Calu3 (cell line): ENCODE measurements at regions not wholly inside any gene's neighbourhood (a gene's known extent, or its start where the extent isn't known, plus 50 kb on each side); places are given as distances from the start of the nearest gene placed in this dataset.

Source experiments
- BruUV-seq: library from RNA; stranded (reverse); fragments of 400-500 nt; replicated peaks from 2 replicates; lab custom pipeline; 2021; lab: Mats Ljungman, UMichigan
- CTCF ChIA-PET: fragments of 300-600 bp; sonication (Branson Sonifier 250); formaldehyde crosslinking; loops from one replicate; lab custom pipeline; 2022; ENCODE audit warnings: antibody characterized with exemption; lab: Charles Lee
- DNase-seq: peaks from one replicate; pipeline ENCODE4 v3.0.0; 2022
- H3K27ac Mint-ChIP-seq: one replicate; pipeline ENCODE4 v1.8.0; 2022; ENCODE audit warnings: mixed read lengths; ENCODE audit not compliant: unreplicated experiment
- H3K27me3 Mint-ChIP-seq: one replicate; pipeline ENCODE4 v1.8.0; 2022; ENCODE audit warnings: mixed read lengths; ENCODE audit not compliant: unreplicated experiment
- H3K36me3 Mint-ChIP-seq: one replicate; pipeline ENCODE4 v1.8.0; 2022; ENCODE audit warnings: mild to moderate bottlenecking, moderate library complexity, mixed read lengths; ENCODE audit not compliant: insufficient read depth, unreplicated experiment
- H3K4me1 Mint-ChIP-seq: one replicate; pipeline ENCODE4 v1.8.0; 2022; ENCODE audit warnings: mild to moderate bottlenecking, low read depth, mixed read lengths; ENCODE audit not compliant: unreplicated experiment
- H3K4me3 Mint-ChIP-seq: one replicate; pipeline ENCODE4 v1.8.0; 2022; ENCODE audit warnings: mild to moderate bottlenecking, low read depth, moderate library complexity, mixed read lengths; ENCODE audit not compliant: unreplicated experiment
- H3K9me3 Mint-ChIP-seq: one replicate; pipeline ENCODE4 v1.8.0; 2022; ENCODE audit warnings: low read depth, mixed read lengths; ENCODE audit not compliant: unreplicated experiment
- CTCF ChIP-seq: fragments of 200-600 bp; IDR thresholded peaks from one replicate; pipeline ENCODE4 v1.8.0; 2022; ENCODE audit warnings: antibody characterized with exemption; ENCODE audit not compliant: unreplicated experiment
- intact Hi-C: fragments of 100-400 bp; cut with micrococcal nuclease; formaldehyde crosslinking; loops from one replicate; pipeline ENCODE4 v1.10.0; 2022; ENCODE audit not compliant: unreplicated experiment

DNA sequence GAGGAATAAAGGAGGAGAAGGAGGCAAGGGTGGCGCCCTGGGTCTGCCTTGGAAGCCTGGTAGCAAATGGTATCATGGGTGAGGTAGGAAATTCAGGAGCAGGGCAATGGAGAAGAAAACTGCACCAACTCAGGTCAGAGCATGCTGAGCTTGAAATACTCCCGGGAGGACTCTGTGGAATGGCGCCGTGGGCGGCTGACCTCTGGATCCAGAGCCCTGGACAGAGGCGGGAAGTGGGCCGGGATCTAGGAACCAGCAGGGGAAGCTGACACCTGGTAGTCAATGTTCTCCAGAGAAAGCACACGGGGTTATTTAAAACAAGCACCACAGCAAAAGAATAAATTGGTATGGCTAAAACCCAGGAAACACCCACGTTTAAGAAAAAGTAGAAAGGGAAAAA lies 161.3 kb downstream of the INO80D start:
- no peak overlapping the region for H3K4me3 Mint-ChIP-seq
- peaks cover 2% of the 10 kb centered on the region for H3K9me3 Mint-ChIP-seq
- CTCF ChIA-PET = interaction anchor here (1.7 kb wide), 1 partner anchor 20 kb away, joined by 5 read pairs; no protein-coding TSS in a partner anchor
- DNase-seq = no peak
- intact Hi-C loops = loop anchor here (2.0 kb wide), 2 partner anchors 22 to 240 kb away; no protein-coding TSS in a partner anchor
- peaks cover 81% of the 10 kb centered on the region for H3K27me3 Mint-ChIP-seq
- peaks cover 18% of the 10 kb centered on the region for H3K4me1 Mint-ChIP-seq
- H3K27ac Mint-ChIP-seq = no peak overlapping the region
- no TSS peak for BruUV-seq
- H3K36me3 Mint-ChIP-seq = no peaks in the 10 kb centered on the region
- TF ChIP-seq CTCF = no peak

DNA sequence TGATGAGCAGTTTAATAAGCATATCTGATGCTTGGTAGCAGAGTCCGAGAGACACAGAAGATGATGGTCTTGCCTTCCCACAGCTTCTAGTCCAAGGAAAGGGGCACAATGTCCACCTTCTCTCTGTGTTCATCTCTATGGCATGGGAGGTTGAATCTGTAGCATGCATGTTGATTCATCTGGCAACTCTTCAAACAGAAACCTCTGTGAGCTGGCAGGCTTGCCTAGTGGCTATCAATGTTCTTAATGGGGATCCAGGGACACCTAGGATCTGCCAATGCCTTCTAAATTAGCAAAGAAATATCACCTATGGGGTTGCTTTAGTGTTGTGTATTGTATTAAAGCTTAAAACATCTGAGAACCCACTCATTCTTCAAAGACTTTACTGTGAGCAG lies 170.8 kb downstream of the INO80D start:
- no peak overlapping the region for H3K27ac Mint-ChIP-seq

DNA sequence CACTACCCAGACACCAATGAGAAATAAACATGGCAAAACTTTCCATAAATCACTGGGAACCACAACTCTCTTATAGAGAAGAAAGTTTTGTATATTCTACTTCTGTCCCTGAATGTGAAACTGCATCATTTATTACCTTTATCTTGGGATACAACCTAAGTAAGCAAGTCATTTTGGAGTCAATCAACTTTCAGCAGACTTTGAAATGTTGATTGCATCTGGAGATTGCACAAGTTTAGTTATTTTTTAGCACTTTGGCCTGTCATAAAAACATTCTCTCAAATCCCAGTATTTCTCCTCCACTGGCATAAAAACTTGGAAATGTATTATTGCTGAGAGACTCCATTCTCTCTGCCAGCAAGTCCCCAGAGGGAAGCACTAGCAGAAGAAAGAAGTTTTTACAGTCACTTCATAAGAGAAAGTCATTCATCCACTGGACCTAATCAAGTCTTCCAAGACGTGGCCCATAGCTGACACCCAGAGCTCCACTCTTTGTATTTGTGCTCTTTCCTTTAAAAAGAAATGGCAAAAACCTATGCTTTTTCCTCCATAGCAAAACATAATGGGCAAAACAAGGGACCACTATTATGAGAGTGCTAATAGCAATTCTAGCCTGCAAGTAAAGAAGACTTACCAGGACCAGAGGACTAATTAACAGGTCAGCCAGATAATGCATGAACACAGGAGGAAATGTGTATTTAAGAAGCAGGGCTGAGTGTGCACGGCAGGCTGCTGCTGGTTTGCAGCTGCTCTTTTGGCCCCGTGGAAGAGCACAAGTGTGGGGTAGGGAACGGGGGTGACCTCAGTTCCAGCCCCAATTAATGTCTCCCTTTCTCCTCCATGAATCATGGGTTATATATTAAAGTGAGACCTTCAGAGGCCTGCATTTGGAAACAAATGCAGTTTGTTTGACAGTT lies 171.5 kb downstream of the INO80D start:
- intact Hi-C loops = no loop called here
- no peak overlapping the region for H3K27ac Mint-ChIP-seq
- H3K27me3 Mint-ChIP-seq = peaks cover 30% of the 10 kb centered on the region
- CTCF ChIA-PET = no interaction called here
- no TSS peak for BruUV-seq
- H3K36me3 Mint-ChIP-seq = no peaks in the 10 kb centered on the region
- TF ChIP-seq CTCF = no peak
- H3K9me3 Mint-ChIP-seq = no peaks in the 10 kb centered on the region
- DNase-seq = no peak
- no peaks in the 10 kb centered on the region for H3K4me1 Mint-ChIP-seq
- H3K4me3 Mint-ChIP-seq = no peak overlapping the region

More for the DNA sequence above, 170.8 kb downstream of the INO80D start:
- Mint-ChIP-seq H3K9me3 (peaks cover 2% of the 10 kb centered on the region), H3K4me1 (no peaks in the 10 kb centered on the region), H3K36me3 (no peaks in the 10 kb centered on the region), H3K4me3 (no peak overlapping the region), H3K27me3 (peaks cover 30% of the 10 kb centered on the region)
- BruUV-seq = no TSS peak
- no peak for TF ChIP-seq CTCF
- CTCF ChIA-PET = no interaction called here
- DNase-seq = no peak
- intact Hi-C loops = no loop called here

- CTCF ChIA-PET = no interaction called here
- intact Hi-C loops = no loop called here
- no TSS peak for BruUV-seq
- no peak for DNase-seq
- no peaks in the 10 kb centered on the region for H3K4me1 Mint-ChIP-seq
- no peak overlapping the region for H3K4me3 Mint-ChIP-seq
- H3K9me3 Mint-ChIP-seq = no peaks in the 10 kb centered on the region
- H3K36me3 Mint-ChIP-seq = no peaks in the 10 kb centered on the region
- H3K27ac Mint-ChIP-seq = no peak overlapping the region
- no peak for TF ChIP-seq CTCF
- H3K27me3 Mint-ChIP-seq = peaks cover 33% of the 10 kb centered on the region
Observed at GRCh38 chr2:205913668-205914067, 172.3 kb downstream of the INO80D start.
